ENCODE measurements at regions not wholly inside any gene's neighbourhood (a gene's known extent, or its start where the extent isn't known, plus 50 kb on each side); places are given as distances from the start of the nearest gene placed in this dataset.

DNA sequence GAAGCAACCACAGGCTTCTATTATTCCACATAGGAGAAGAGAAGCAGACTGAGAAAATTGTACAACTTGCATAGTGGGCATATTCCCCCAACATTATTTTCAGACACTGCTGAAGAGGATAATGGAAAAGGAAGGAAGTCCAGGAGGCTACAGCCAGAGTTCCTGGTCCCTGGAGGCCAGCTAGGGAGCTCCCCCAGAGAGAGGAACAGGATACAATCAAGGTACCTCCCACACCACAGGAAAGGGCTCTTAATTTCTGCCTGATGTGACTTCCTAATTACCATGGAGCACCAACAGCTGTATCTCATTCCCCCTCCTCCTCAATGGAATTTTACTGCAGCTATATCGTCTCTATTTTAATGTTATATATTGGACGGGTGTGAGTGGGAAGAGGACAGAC, 594.3 kb upstream of the NRSN1 start:
- H3K27ac ChIP-seq (ENCODE audit: insufficient read length, low read depth, low read length): no peak overlapping the region
- no peak overlapping the region for H2BK20ac ChIP-seq (ENCODE audit: low read depth, low read length, poor library complexity, severe bottlenecking)
- peaks cover 0 to 6% (median 0%) of the 10 kb centered on the region in 3 experiments; a peak in 3 of 7 replicates for H3K36me3 Mint-ChIP-seq (ENCODE audit: insufficient read depth in 1 of 3, low read depth in 3 of 3)
- peaks cover 3 to 4% of the 10 kb centered on the region in 2 experiments; a peak in 3 of 5 replicates for H3K9me3 Mint-ChIP-seq
- H4K20me1 ChIP-seq (ENCODE audit: control insufficient read depth, insufficient read depth, insufficient read length): no peaks in the 10 kb centered on the region
- H3K9ac ChIP-seq (ENCODE audit: extremely low read depth, insufficient read length, low read length): no peak overlapping the region
- WGBS (ENCODE audit: extremely low coverage, insufficient read length, low lambda C conversion rate): no CpG with 5 or more reads among the region's 2 CpGs
- no peak overlapping the region for H3K56ac ChIP-seq (ENCODE audit: insufficient read length, low read depth, low read length)
- TF ChIP-seq, protein P1, sequence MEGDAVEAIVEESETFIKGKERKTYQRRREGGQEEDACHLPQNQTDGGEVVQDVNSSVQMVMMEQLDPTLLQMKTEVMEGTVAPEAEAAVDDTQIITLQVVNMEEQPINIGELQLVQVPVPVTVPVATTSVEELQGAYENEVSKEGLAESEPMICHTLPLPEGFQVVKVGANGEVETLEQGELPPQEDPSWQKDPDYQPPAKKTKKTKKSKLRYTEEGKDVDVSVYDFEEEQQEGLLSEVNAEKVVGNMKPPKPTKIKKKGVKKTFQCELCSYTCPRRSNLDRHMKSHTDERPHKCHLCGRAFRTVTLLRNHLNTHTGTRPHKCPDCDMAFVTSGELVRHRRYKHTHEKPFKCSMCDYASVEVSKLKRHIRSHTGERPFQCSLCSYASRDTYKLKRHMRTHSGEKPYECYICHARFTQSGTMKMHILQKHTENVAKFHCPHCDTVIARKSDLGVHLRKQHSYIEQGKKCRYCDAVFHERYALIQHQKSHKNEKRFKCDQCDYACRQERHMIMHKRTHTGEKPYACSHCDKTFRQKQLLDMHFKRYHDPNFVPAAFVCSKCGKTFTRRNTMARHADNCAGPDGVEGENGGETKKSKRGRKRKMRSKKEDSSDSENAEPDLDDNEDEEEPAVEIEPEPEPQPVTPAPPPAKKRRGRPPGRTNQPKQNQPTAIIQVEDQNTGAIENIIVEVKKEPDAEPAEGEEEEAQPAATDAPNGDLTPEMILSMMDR (conservative IDR thresholded peaks at IDR 0.05): no peak
- H3K23ac ChIP-seq (ENCODE audit: insufficient read length, low read depth, low read length): no peak overlapping the region
- no peaks in the 10 kb centered on the region for H3K79me2 ChIP-seq (ENCODE audit: insufficient read depth, low read length)
- no peak overlapping the region for H4K8ac ChIP-seq (replicated peaks; ENCODE audit: insufficient read length, low read depth, low read length)
- H3K79me1 ChIP-seq (ENCODE audit: insufficient read depth, low read depth, low read length, poor library complexity, severe bottlenecking): no peaks in the 10 kb centered on the region
- no peaks in the 10 kb centered on the region for H3K4me1 ChIP-seq (ENCODE audit: insufficient read depth, low read length)
- H3K4me3 Mint-ChIP-seq: no peak overlapping the region
- no peaks in the 10 kb centered on the region for H3K9me3 ChIP-seq (ENCODE audit: control insufficient read depth, low read depth, low read length)
- no peaks in the 10 kb centered on the region for H3K27me3 ChIP-seq (ENCODE audit: insufficient read depth, low read length)
- no peaks in the 10 kb centered on the region for H3K23me2 ChIP-seq (ENCODE audit: insufficient read length, low read depth, low read length, poor library complexity, severe bottlenecking)
- H3K18ac ChIP-seq (ENCODE audit: insufficient read length, low read depth, low read length): no peak overlapping the region
- peaks cover 3 to 4% of the 10 kb centered on the region in 2 experiments; a peak in 2 of 4 replicates for H3K4me1 Mint-ChIP-seq
- no peak overlapping the region for H3T11ph ChIP-seq (ENCODE audit: low read length)
- H2BK120ac ChIP-seq (ENCODE audit: low read depth, low read length, poor library complexity, severe bottlenecking): no peak overlapping the region
- no peak for DNase-seq
- no peak overlapping the region for H3K14ac ChIP-seq (ENCODE audit: insufficient read depth, low read length)
- H2BK5ac ChIP-seq (ENCODE audit: insufficient read length, low read length): no peak overlapping the region
- H2AFZ ChIP-seq (ENCODE audit: low read length): no peak overlapping the region
- H4K5ac ChIP-seq (ENCODE audit: insufficient read length, low read depth, low read length): no peak overlapping the region
- no peak overlapping the region for H2AK5ac ChIP-seq (ENCODE audit: insufficient read length, low read length)
- H3K4ac ChIP-seq (ENCODE audit: low read depth, low read length): no peak overlapping the region
- H3K27me3 Mint-ChIP-seq (ENCODE audit: low read depth): no peaks in the 10 kb centered on the region
- no peak overlapping the region for H4K91ac ChIP-seq (ENCODE audit: insufficient read length, low read depth, low read length)
- no peak overlapping the region for H3K27ac Mint-ChIP-seq
- no peak overlapping the region for H3K4me2 ChIP-seq (ENCODE audit: insufficient read depth, insufficient read length, low read length)
- H2BK15ac ChIP-seq (ENCODE audit: low read depth, low read length): no peak overlapping the region
- H2BK12ac ChIP-seq (ENCODE audit: insufficient read length, low read depth, low read length): no peak overlapping the region
